Nephron (organoid): ENCODE measurements at regions not wholly inside any gene's neighbourhood (a gene's known extent, or its start where the extent isn't known, plus 50 kb on each side); places are given as distances from the start of the nearest gene placed in this dataset.
"Not testable (repeated sequence)": the region's sequence is repeated elsewhere in the genome, so short reads cannot be mapped to it uniquely, and the experiment has no call there.

Experiments used
- H3K27ac Mint-ChIP-seq, 3 experiments: 2 replicates each; pipeline ENCODE4 v1.8.0; 2020; ENCODE audit warnings: mixed read lengths in 3 of 3, mild to moderate bottlenecking in 2 of 3, moderate library complexity in 1 of 3
- H3K27me3 Mint-ChIP-seq: 2 replicates; pipeline ENCODE4 v1.8.0; 2021; ENCODE audit warnings: low read depth, mild to moderate bottlenecking, moderate library complexity, mixed read lengths
- H3K36me3 Mint-ChIP-seq: 2 replicates; pipeline ENCODE4 v1.8.0; 2020; ENCODE audit warnings: low read depth, mixed read lengths
- H3K4me1 Mint-ChIP-seq: 2 replicates; pipeline ENCODE4 v1.8.0; 2020; ENCODE audit warnings: mixed read lengths
- H3K4me3 Mint-ChIP-seq, 3 experiments: 2 replicates each; pipeline ENCODE4 v1.8.0; 2020; ENCODE audit warnings: mild to moderate bottlenecking in 3 of 3, mixed read lengths in 3 of 3, moderate library complexity in 2 of 3
- H3K9me3 Mint-ChIP-seq: 2 replicates; pipeline ENCODE4 v1.8.0; 2020; ENCODE audit warnings: mixed read lengths
- CTCF ChIP-seq, 3 experiments: fragments of 200-600 bp; sonication (generic); IDR thresholded peaks; one replicate each; pipeline ENCODE4 v1.5.0; 2021; ENCODE audit warnings: antibody characterized with exemption in 3 of 3; ENCODE audit not compliant: unreplicated experiment in 3 of 3

- Mint-ChIP-seq H3K36me3 (no peaks in the 10 kb centered on the region), H3K27me3 (no peaks in the 10 kb centered on the region), H3K9me3 (no peaks in the 10 kb centered on the region), H3K27ac (peak overlapping the region in 1 of 3 experiments; percentile 10), H3K4me3 (no peak overlapping the region), H3K4me1 (no peaks in the 10 kb centered on the region)
- no peak for TF ChIP-seq CTCF (IDR thresholded peaks at IDR 0.05; ENCODE audit: unreplicated experiment in 3 of 3)
Measured at GRCh38 chr2:82182270-82182669, 1877.7 kb upstream of the LRRTM1 start.

GRCh38 chr2:82175210-82175609, 1870.7 kb upstream of the LRRTM1 start:
- not testable (repeated sequence) for H3K27ac Mint-ChIP-seq, H3K27me3 Mint-ChIP-seq, H3K9me3 Mint-ChIP-seq, H3K4me1 Mint-ChIP-seq, H3K4me3 Mint-ChIP-seq, H3K36me3 Mint-ChIP-seq

- Mint-ChIP-seq H3K27ac (no peak overlapping the region), H3K4me1 (no peaks in the 10 kb centered on the region), H3K27me3 (no peaks in the 10 kb centered on the region), H3K9me3 (peaks cover 3% of the 10 kb centered on the region), H3K36me3 (no peaks in the 10 kb centered on the region), H3K4me3 (no peak overlapping the region)
- no peak for TF ChIP-seq CTCF (IDR thresholded peaks at IDR 0.05; ENCODE audit: unreplicated experiment in 3 of 3)
Measured at GRCh38 chr2:82172483-82172882, 1867.9 kb upstream of the LRRTM1 start.

GRCh38 chr2:82169379-82169778, 1864.8 kb upstream of the LRRTM1 start:
- Mint-ChIP-seq H3K4me3 (no peak overlapping the region), H3K27ac (no peak overlapping the region), H3K9me3 (peaks cover 2% of the 10 kb centered on the region), H3K27me3 (no peaks in the 10 kb centered on the region), H3K36me3 (no peaks in the 10 kb centered on the region), H3K4me1 (no peaks in the 10 kb centered on the region)
- no peak for TF ChIP-seq CTCF (IDR thresholded peaks at IDR 0.05; ENCODE audit: unreplicated experiment in 3 of 3)

GRCh38 chr2:82165377-82165776, 1860.8 kb upstream of the LRRTM1 start:
- H3K4me1 Mint-ChIP-seq = no peaks in the 10 kb centered on the region
- H3K36me3 Mint-ChIP-seq = no peaks in the 10 kb centered on the region
- TF ChIP-seq CTCF (IDR thresholded peaks at IDR 0.05; ENCODE audit: unreplicated experiment in 3 of 3) = no peak
- no peaks in the 10 kb centered on the region for H3K9me3 Mint-ChIP-seq
- H3K27ac Mint-ChIP-seq = no peak overlapping the region
- no peak overlapping the region for H3K4me3 Mint-ChIP-seq
- H3K27me3 Mint-ChIP-seq = no peaks in the 10 kb centered on the region

GRCh38 chr2:82158150-82158549, 1853.6 kb upstream of the LRRTM1 start:
- Mint-ChIP-seq H3K27ac (no peak overlapping the region), H3K9me3 (no peaks in the 10 kb centered on the region), H3K27me3 (no peaks in the 10 kb centered on the region), H3K4me3 (no peak overlapping the region), H3K36me3 (no peaks in the 10 kb centered on the region), H3K4me1 (no peaks in the 10 kb centered on the region)
- no peak for TF ChIP-seq CTCF (IDR thresholded peaks at IDR 0.05; ENCODE audit: unreplicated experiment in 3 of 3)
